ENCODE measurements at regions not wholly inside any gene's neighbourhood (a gene's known extent, or its start where the extent isn't known, plus 50 kb on each side); places are given as distances from the start of the nearest gene placed in this dataset.
"Not testable (repeated sequence)": the region's sequence is repeated elsewhere in the genome, so short reads cannot be mapped to it uniquely, and the experiment has no call there.

DNA sequence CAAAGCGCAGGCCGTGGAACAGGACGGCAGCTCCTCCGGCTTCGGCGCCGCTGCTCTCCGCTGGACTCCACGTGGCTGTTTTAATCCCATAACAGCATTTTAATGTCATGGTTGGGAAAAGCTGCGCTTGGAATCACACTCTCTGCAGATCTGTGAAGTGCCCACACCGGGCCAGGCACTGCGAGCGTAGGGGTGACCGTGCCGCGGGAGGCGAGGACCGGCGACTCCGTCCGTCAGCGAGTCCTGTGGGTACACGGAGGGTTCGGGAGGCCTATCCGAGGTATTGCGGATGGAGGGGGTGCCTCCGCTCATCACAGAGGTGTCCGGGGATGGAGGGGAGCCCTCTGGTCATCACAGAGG, 198.0 kb upstream of the SALL3 start:
- DNase-seq (ENCODE audit: low read depth), result no peak

DNA sequence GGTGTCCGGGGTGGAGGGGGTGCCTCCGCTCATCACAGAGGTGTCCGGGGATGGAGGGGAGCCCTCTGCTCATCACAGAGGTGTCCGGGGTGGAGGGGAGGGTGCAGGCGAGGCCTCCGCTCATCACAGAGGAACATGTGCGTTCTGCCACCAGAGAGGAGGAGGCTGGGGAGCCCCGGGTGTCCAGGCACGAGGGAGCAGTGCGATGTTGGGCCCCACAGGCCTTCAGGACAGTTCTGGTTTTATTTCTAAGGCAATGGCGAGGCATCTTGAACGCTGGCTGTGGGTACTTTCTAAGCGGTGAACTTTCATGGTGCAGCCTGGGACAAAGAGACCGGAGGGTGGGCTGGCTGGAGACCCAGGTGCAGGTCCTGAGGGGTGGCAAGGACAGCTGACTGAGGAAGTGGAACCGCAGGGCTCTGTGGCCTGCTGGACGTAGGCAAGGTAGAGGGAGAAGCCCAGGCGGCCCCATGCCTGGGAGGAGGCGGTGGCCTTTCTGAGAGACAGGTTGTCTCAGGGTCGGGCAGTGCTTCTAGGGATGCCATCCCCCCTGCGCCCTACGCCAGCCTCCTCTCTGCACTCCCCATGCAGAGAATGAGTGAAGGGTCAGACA, 196.6 kb upstream of the SALL3 start:
- no peak for DNase-seq (ENCODE audit: low read depth)

DNA sequence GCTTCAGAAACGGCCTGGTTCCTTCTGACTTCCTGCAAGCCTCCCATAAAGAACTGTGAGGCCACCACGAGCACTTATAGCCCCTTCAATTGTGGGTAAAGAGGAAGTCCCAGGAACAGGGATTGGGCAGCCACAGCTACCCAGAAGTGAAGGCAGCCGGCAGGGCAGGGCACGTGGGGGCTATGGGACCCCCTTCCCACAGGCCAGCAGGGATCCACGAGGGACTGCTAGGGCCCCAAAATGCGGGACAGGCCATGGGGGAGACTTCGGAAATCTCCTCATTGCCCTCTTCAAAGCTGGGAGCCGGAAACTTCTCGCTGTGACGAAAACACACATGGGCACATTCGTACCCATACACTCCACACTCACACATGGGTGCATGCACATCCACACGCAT, 196.1 kb upstream of the SALL3 start:
- no peak for DNase-seq (ENCODE audit: low read depth)

DNA sequence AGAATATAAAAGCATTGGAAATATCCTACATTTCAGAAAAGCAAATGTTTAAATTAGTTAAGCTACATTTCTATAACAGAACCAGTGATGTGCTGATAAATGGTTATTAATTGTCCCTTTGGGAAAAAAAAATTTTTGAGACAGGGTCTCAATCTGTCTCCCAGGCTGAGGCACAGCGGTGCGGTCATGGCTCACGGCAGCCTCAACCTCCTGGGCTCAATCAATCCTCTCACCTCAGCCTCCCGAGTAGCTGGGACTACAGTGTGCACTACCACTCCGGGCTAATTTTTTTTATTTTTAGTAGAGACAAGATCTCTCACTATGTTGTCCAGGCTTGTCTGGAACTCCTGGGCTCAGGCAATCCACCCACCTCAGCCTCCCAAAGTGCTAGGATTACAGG, 194.8 kb upstream of the SALL3 start:
- no peak for DNase-seq (ENCODE audit: low read depth)

DNA sequence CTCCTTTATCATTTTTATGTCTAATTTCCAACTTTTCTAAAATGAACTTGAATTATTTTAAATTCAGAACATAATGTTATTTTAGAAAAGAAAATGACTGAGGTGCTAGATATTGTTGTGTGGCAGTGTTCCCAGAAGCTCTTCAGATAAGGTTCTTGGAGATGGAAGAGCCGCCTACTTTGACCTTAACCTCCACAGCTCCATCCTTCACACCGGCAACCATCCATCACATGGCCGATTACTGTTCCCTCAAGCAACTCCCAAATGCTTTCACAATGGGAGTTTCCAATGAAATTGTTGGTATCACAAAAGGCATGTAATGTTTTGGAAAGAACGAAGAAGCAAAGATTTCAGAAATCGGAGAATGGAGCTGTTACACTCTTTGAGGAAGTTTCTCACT, 193.9 kb upstream of the SALL3 start:
- no peak for DNase-seq (ENCODE audit: low read depth)

DNA sequence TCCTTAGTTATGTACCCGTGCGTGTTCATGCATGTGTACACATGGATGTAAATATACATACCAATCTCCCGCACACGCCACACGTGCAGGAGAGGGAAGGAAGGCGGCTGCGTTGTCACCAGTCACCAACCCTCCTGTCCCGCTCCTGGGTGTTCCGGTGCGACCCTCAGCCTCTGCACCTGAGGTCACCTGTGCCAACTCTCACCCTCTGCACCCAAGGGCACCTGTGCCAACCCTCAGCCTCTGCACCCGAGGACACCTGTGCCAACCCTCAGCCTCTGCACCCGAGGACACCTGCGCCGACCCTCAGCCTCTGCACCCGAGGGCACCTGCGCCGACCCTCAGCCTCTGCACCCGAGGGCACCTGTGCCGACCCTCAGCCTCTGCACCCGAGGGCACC, 192.8 kb upstream of the SALL3 start:
- DNase-seq (ENCODE audit: low read depth), result no peak

DNA sequence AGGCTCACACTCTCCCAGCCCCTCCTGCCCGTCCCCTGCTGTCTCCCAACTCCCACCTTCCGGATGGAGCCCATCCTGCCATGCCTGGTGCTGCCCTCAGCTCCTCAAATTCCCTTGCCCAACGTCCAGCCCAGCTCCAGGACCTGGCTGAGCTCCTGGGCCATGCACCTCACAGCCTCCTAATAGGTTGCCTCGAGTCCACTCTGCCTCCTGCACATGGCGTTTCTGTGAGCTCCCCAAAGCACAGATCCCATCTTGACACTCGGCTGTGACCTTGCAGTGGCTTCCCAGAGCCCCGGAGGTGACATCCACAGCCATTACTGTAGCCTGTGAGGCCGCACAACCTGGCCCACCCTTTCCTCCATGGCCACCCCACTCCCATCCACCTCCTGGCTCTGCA, 191.9 kb upstream of the SALL3 start:
- no peak for DNase-seq (ENCODE audit: low read depth)

DNA sequence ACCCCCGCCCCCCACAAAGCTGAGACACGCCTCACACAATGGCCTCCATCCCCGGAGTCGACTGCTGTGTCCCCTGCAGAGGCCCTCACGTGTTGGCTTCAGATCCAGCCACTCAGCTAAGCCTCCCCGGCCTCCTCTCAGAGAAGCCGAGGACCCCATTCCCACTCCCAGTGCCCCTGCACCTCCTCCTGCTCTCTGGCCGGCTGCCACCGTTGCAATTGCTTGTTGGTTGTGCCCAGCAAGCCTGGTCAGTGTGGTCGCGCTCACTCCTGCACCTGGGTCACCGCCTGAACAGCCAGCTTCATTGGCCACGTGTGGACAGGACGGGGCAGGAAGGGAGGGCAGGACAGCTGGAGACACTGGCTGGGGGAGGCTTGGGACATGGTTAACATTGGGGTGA, 191.5 kb upstream of the SALL3 start:
- no peak for DNase-seq (ENCODE audit: low read depth)

DNA sequence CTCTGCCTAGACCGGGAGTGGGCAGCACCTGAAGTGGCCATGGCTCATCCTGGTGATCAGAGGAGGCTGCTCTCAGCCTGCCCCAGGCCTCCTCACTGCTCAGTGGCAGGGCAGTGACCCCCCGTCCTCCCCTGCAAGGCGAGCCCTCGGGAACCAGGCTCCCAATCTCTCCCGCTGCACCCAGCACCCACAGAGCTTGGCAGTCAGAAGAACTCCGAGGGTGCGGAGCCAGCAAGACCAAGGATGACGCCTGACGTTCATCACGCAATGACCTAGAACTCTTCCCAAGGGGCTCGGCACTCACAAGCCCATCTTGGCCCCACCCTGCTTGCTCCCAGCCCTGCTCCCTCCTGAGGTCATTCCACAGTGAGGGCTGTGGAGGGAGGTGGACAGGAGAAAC, 189.8 kb upstream of the SALL3 start:
- no peak for DNase-seq (ENCODE audit: low read depth)

DNA sequence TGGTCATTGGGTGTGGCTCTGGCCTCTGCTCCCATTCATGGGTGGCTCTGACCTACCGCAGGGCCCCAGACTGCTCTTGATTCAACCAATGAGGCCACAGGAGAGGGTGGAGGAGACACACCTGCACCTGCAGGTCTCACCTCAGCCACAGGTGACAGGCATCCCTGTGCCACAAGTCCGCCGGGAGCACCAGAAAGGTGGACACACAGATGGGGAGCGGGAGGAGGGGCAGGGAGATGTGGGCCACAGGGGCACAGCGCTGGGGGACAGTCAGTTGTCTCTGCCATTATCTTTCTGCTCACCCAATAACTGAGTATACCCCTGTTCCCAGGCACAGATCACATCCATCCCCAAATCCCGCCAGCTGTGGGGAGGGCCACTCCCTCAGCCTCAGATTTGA, 189.1 kb upstream of the SALL3 start:
- DNase-seq (ENCODE audit: low read depth), result no peak

DNA sequence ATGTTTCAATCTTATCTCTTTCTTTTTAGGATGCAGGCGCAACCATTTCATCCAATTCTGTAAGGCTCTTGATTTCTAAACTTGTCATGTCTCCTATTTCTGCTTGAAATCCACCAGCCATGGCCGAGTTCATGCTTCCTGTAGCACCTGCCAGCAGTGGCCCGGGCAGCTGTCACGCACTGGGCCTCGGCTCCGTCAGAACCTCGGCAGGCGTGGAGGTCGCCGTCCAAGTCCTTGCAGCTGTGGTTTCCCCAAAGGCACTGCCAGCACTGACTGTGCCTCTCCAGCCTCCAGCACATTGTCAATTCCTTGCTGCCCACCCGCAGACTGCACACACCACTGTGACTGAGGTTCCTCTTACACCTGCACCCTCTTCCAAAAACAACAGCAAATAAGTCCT, 188.7 kb upstream of the SALL3 start:
- no peak for DNase-seq (ENCODE audit: low read depth)

DNA sequence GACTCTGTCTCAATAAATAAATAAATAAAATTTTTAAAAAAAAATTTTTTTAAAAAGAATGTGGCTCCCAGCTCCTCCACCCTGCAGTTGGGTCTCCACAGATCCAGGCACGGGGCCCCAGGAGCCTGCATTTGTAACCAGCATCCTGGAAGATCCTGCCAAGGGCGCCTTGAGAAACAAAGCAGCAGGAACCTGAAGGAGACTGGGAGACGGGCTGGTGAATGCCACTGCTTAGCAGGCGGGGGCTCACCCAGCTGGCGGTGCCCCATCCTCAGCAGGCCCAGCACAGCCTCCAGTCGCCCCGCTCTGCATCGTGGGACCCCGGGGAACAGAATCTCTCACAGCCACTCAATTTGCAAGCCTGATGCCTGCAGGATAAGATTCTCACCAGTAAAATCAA, 187.5 kb upstream of the SALL3 start:
- no peak for DNase-seq (ENCODE audit: low read depth)

DNA sequence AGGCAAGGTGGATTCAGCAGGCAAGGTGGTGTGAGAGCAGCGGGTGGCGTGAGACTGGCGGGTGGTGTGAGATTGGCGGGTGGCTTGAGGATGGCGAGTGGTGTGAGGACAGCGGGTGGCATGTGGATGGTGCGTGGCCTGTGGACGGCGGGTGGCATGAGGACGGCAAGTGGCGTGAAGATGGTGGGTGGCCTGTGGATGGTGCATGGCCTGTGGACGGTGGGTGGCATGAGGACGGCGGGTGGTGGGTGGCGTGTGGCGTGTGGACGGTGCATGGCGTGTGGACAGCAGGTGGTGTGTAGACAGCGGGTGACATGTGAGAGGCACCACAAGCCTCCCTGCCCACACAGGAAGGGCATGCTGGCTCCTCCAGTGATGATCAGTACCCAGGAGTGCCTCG, 186.9 kb upstream of the SALL3 start:
- DNase-seq (ENCODE audit: low read depth), result no peak

DNA sequence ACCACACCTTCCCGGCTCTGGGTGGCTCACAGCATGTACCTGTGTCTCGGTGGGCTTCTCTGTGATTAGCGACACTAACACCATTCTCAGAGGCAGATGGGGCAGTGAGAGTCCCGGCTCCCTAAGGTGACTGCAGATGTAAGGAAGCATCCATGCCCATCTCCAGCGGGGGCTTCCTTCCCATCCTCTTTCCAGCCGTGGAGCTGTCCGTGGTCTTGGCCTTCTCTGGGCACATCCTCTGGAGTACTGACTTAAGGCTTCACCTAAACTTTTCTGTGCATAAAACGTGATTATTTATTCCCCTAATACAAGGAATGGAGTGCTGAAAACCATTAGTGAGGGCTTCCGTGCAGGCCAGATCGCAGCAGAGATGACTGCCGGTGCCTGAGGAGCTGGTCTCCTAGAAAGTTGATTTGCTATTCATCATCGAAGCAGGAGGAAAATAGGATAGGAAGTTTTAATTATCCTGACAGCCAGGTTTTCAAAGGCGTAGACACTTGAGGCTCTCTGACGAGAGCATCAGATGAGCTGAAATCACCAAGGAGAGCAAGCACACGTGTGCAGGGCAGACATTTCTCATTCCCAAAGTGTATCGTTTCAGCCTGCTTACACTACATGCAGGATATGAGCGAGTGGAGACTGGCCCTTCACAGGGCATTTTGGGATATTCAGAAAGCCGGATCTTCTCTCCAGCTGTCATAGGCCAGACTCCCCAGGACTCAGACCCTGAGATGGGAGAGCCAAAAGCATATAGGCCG, 186.1 kb upstream of the SALL3 start:
- no peak for DNase-seq (ENCODE audit: low read depth)

DNA sequence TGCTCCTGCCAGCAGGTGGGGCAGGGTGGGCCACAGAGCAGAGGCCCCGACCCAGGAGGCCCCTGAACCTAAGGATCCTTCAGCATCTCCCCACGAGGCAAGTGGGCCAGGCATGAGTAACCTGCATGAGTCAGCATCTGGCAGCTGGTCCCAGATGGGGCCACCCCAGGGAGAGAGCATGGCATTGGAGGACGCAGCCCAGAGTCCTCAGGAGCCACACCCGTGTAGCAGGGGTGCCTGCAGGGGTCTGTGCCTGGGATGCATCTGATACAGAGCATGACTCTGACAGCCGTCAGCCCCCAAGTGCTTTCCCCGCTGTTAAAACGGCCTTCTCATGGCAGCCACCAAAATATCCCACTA, 185.6 kb upstream of the SALL3 start:
- DNase-seq (ENCODE audit: low read depth), result no peak

DNA sequence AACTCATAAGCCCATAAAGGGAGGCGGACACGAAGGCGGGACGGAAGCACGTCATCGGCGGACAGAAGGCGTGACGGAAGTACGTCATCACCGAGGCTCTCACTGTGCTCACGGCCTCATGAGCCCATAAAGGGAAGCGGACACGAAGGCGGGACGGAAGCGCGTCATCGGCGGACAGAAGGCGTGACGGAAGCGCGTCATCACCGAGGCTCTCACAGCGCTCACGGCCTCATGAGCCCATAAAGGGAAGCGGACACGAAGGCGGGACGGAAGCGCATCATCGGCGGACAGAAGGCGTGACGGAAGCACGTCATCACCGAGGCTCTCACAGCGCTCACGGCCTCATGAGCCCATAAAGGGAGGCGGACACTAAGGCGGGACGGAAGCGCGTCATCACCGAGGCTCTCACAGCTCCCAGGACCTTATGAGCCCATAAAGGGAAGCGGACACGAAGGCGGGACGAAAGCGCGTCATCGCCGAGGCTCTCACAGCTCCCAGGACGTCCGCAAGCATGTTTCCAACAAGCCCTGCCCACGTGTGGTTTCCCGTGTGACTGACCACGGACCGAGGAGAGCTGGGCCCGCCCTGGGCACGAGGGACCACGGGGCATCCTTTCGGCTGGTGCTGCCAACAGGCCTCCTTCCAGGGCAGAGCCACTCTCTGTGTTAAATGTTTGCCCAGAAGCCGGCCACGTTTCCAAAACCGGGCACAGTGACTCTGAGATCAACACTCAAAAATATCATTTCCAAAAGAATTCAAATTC, 182.7 kb upstream of the SALL3 start:
- no peak for DNase-seq (ENCODE audit: low read depth)

DNA sequence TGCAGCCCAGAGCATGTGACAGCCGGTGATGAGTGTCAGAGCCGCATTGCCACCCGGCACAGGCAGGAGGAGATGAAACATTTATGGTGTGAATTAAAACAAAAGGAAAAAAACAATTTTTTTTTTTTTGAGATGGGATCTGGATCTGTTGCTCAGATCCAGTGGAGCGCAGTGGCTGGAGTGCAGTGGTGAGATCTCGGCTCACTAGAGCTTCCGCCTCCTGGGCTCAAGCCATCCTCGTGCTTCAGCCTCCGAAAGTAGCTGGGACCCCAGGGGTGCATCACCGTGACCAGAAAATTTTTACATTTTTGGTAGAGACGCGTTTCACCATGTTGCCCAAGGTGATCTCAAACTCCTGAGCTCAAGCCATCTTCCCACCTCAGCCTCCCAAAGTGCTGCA, 182.1 kb upstream of the SALL3 start:
- DNase-seq (ENCODE audit: low read depth), result no peak

DNA sequence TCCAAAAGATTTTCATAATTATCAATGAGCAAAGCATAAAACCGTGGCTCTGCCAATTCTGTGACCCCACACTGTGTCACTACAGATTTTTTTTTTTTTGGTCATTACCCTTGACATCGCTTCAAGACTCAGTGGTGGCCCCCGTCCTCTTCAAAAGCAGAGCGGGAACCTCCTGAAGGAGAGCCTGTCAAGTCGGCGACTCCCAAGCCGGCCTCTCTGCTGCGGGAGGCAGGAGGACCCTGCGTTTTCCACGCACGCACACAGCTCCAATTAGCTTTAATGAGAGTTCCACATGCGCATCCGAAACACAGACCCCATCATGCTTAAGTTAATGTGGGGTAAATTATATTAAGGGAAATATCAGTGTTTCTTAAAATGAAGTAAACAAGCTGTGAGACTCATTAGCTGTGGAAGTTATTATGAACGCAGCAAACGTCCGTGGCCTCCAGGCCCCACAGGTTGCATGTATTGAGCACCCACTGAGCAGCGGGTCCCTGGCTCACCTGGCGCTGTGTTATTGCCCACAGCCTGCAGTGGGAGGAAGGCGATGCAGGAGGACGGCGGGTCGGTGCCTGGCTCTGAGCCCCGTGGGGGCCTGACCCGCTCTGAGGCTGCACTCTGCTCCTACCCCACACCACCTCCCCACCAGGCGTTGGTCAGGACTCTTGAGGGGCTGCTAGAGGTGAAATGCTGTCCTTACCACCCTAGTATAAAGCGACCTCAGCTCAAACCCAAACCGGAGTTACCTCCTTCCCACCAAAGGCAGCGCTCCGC, 181.0 kb upstream of the SALL3 start:
- no peak for DNase-seq (ENCODE audit: low read depth)

DNA sequence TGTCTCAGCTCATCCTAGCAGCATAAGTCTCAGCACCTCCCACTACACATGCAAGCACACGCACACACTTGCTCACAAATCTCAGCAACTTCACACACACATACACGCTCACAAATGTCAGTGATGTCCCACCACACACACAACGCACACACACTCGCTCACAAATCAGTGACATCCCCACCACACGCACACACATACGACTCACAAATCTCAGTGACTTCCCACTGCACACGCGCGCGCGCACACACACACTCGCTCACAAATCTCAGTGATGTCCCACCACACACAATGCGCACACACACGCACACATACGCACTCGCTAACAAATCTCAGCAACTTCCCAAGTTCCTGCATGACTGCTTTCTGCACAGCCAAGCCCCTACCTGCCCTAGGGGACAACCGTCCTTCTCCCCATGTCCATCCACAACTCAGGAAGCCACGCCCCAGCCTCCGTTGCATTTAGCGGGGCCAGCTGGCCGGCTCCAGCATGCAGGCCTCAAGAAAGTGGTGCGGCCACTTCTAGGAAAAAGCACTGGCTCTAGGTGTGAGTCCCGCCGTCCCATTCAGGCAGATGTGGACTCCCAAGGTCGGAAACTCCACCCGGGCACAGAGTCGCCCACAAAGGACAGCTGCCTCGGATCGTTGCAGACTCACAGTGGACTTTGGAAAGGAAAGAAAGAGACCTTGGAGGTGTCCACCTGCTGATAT, 180.1 kb upstream of the SALL3 start:
- DNase-seq (ENCODE audit: low read depth), result no peak

DNA sequence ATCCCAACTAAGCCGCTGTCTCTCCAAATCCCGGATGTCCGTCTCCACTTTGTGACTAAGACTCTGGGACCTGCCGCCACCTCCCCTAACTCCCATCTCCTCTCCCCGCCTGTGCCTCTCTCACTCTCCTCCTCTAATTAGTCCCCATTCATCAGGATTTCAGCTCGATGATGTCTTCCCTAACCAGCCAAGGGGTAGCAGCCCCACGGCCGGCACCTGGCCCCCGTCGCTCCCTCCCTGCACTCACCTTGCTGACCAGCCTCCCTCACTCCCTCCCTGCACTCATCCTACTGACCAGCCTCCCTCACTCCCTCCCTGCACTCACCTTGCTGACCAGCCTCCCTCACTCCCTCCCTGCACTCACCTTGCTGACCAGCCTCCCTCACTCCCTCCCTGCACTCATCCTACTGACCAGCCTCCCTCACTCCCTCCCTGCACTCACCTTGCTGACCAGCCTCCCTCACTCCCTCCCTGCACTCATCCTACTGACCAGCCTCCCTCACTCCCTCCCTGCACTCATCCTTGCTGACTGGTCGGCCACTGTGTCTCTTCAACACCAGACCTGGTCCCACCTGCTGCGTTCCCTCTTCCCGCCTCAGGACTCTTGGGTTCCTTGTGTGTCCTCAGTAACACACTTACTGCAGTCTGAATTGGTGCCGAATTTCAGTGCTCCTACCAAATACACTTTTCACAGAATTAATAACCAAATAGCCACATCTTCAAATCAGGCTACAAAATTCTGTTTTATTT, 179.3 kb upstream of the SALL3 start:
- not testable (repeated sequence) for DNase-seq (ENCODE audit: low read depth)

DNA sequence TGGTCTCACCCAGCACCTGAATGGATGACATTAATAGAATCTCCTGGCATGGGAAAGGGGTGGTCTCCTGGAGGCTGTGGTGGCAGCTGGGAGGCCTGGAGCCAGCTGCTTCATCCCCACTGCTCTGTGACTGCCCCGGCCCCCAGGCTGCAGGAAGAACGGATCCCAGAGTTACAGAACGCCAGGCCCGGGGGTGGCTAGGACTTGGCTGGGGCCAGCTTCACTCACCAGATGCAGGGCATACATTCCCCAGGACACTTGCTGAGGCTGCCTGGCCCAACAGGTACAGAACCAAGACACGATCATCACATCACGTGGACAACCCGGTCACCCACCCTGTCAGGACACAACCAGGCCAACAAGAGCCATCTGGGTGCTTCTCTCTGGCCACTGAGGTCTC, 178.6 kb upstream of the SALL3 start:
- DNase-seq (ENCODE audit: low read depth), result no peak

Measured in forelimb muscle (tissue), 1 donor.